ENCODE measurements at regions not wholly inside any gene's neighbourhood (a gene's known extent, or its start where the extent isn't known, plus 50 kb on each side); places are given as distances from the start of the nearest gene placed in this dataset.

GRCh38 chr15:46636206-46636605 is 1001.4 kb downstream of the SQOR start:
- Histone ChIP-seq H3K9ac (ENCODE audit: low read depth in 1 of 3, low read length in 3 of 3) (no peak overlapping the region), H3K36me3 (ENCODE audit: control insufficient read depth in 3 of 3, insufficient read depth in 3 of 3, low read length in 3 of 3) (no peaks in the 10 kb centered on the region), H3K9me3 (ENCODE audit: control insufficient read depth in 3 of 3, low read length in 3 of 3) (no peaks in the 10 kb centered on the region), H3K27ac (ENCODE audit: low read depth, low read length) (no peak overlapping the region), H3K27me3 (ENCODE audit: control insufficient read depth in 3 of 3, insufficient read depth in 3 of 3, low read length in 3 of 3) (no peaks in the 10 kb centered on the region), H3K4me3 (ENCODE audit: low read length in 3 of 3) (no peak overlapping the region), H3K4me1 (ENCODE audit: control insufficient read depth in 3 of 3, insufficient read depth in 3 of 3, low read length in 3 of 3) (no peaks in the 10 kb centered on the region)

GRCh38 chr15:46644501-46645481 is 1010.0 kb downstream of the SQOR start:
- no peak overlapping the region for H3K9ac ChIP-seq (ENCODE audit: low read depth in 1 of 3, low read length in 3 of 3)
- no peaks in the 10 kb centered on the region for H3K4me1 ChIP-seq (ENCODE audit: control insufficient read depth in 3 of 3, insufficient read depth in 3 of 3, low read length in 3 of 3)
- no peaks in the 10 kb centered on the region for H3K36me3 ChIP-seq (ENCODE audit: control insufficient read depth in 3 of 3, insufficient read depth in 3 of 3, low read length in 3 of 3)
- H3K27me3 ChIP-seq (ENCODE audit: control insufficient read depth in 3 of 3, insufficient read depth in 3 of 3, low read length in 3 of 3), result no peaks in the 10 kb centered on the region
- no peaks in the 10 kb centered on the region for H3K9me3 ChIP-seq (ENCODE audit: control insufficient read depth in 3 of 3, low read length in 3 of 3)
- H3K4me3 ChIP-seq (ENCODE audit: low read length in 3 of 3), result no peak overlapping the region
- no peak overlapping the region for H3K27ac ChIP-seq (ENCODE audit: low read depth, low read length)

- H3K4me3 ChIP-seq (ENCODE audit: low read length in 3 of 3), result no peak overlapping the region
Observed at GRCh38 chr15:46646490-46646889, 1011.7 kb downstream of the SQOR start.

GRCh38 chr15:46647046-46647445 is 1012.2 kb downstream of the SQOR start:
- no peak overlapping the region for H3K27ac ChIP-seq (ENCODE audit: low read depth, low read length)
- H3K36me3 ChIP-seq (ENCODE audit: control insufficient read depth in 3 of 3, insufficient read depth in 3 of 3, low read length in 3 of 3), result no peaks in the 10 kb centered on the region
- H3K4me3 ChIP-seq (ENCODE audit: low read length in 3 of 3), result no peak overlapping the region
- H3K9ac ChIP-seq (ENCODE audit: low read depth in 1 of 3, low read length in 3 of 3), result no peak overlapping the region
- H3K9me3 ChIP-seq (ENCODE audit: control insufficient read depth in 3 of 3, low read length in 3 of 3), result no peaks in the 10 kb centered on the region
- H3K27me3 ChIP-seq (ENCODE audit: control insufficient read depth in 3 of 3, insufficient read depth in 3 of 3, low read length in 3 of 3), result no peaks in the 10 kb centered on the region
- no peaks in the 10 kb centered on the region for H3K4me1 ChIP-seq (ENCODE audit: control insufficient read depth in 3 of 3, insufficient read depth in 3 of 3, low read length in 3 of 3)

More at GRCh38 chr15:46646490-46646889, 1011.7 kb downstream of the SQOR start:
- no peaks in the 10 kb centered on the region for H3K9me3 ChIP-seq (ENCODE audit: control insufficient read depth in 3 of 3, low read length in 3 of 3)
- no peaks in the 10 kb centered on the region for H3K4me1 ChIP-seq (ENCODE audit: control insufficient read depth in 3 of 3, insufficient read depth in 3 of 3, low read length in 3 of 3)
- H3K9ac ChIP-seq (ENCODE audit: low read depth in 1 of 3, low read length in 3 of 3), result no peak overlapping the region
- no peaks in the 10 kb centered on the region for H3K27me3 ChIP-seq (ENCODE audit: control insufficient read depth in 3 of 3, insufficient read depth in 3 of 3, low read length in 3 of 3)
- no peak overlapping the region for H3K27ac ChIP-seq (ENCODE audit: low read depth, low read length)
- no peaks in the 10 kb centered on the region for H3K36me3 ChIP-seq (ENCODE audit: control insufficient read depth in 3 of 3, insufficient read depth in 3 of 3, low read length in 3 of 3)

- Histone ChIP-seq H3K9ac (ENCODE audit: low read depth in 1 of 3, low read length in 3 of 3) (no peak overlapping the region), H3K9me3 (ENCODE audit: control insufficient read depth in 3 of 3, low read length in 3 of 3) (no peaks in the 10 kb centered on the region), H3K27ac (ENCODE audit: low read depth, low read length) (no peak overlapping the region), H3K4me3 (ENCODE audit: low read length in 3 of 3) (no peak overlapping the region), H3K36me3 (ENCODE audit: control insufficient read depth in 3 of 3, insufficient read depth in 3 of 3, low read length in 3 of 3) (no peaks in the 10 kb centered on the region), H3K27me3 (ENCODE audit: control insufficient read depth in 3 of 3, insufficient read depth in 3 of 3, low read length in 3 of 3) (no peaks in the 10 kb centered on the region), H3K4me1 (ENCODE audit: control insufficient read depth in 3 of 3, insufficient read depth in 3 of 3, low read length in 3 of 3) (no peaks in the 10 kb centered on the region)
Observed at GRCh38 chr15:46652266-46652665, 1017.4 kb downstream of the SQOR start.

- Histone ChIP-seq H3K9ac (ENCODE audit: low read depth in 1 of 3, low read length in 3 of 3) (no peak overlapping the region), H3K36me3 (ENCODE audit: control insufficient read depth in 3 of 3, insufficient read depth in 3 of 3, low read length in 3 of 3) (no peaks in the 10 kb centered on the region), H3K9me3 (ENCODE audit: control insufficient read depth in 3 of 3, low read length in 3 of 3) (no peaks in the 10 kb centered on the region)
Observed at GRCh38 chr15:46654993-46655392, 1020.2 kb downstream of the SQOR start.

GRCh38 chr15:46660096-46660842 is 1025.4 kb downstream of the SQOR start:
- Histone ChIP-seq H3K9me3 (ENCODE audit: control insufficient read depth in 3 of 3, low read length in 3 of 3) (no peaks in the 10 kb centered on the region), H3K4me1 (ENCODE audit: control insufficient read depth in 3 of 3, insufficient read depth in 3 of 3, low read length in 3 of 3) (no peaks in the 10 kb centered on the region), H3K27ac (ENCODE audit: low read depth, low read length) (no peak overlapping the region), H3K36me3 (ENCODE audit: control insufficient read depth in 3 of 3, insufficient read depth in 3 of 3, low read length in 3 of 3) (no peaks in the 10 kb centered on the region), H3K4me3 (ENCODE audit: low read length in 3 of 3) (no peak overlapping the region), H3K27me3 (ENCODE audit: control insufficient read depth in 3 of 3, insufficient read depth in 3 of 3, low read length in 3 of 3) (no peaks in the 10 kb centered on the region), H3K9ac (ENCODE audit: low read depth in 1 of 3, low read length in 3 of 3) (no peak overlapping the region)

More at GRCh38 chr15:46654993-46655392, 1020.2 kb downstream of the SQOR start:
- Histone ChIP-seq H3K4me1 (ENCODE audit: control insufficient read depth in 3 of 3, insufficient read depth in 3 of 3, low read length in 3 of 3) (no peaks in the 10 kb centered on the region), H3K27me3 (ENCODE audit: control insufficient read depth in 3 of 3, insufficient read depth in 3 of 3, low read length in 3 of 3) (no peaks in the 10 kb centered on the region), H3K4me3 (ENCODE audit: low read length in 3 of 3) (no peak overlapping the region), H3K27ac (ENCODE audit: low read depth, low read length) (no peak overlapping the region)

GRCh38 chr15:46670258-46670657 is 1035.4 kb downstream of the SQOR start:
- no peak overlapping the region for H3K4me3 ChIP-seq (ENCODE audit: low read length in 3 of 3)
- no peaks in the 10 kb centered on the region for H3K9me3 ChIP-seq (ENCODE audit: control insufficient read depth in 3 of 3, low read length in 3 of 3)
- no peaks in the 10 kb centered on the region for H3K36me3 ChIP-seq (ENCODE audit: control insufficient read depth in 3 of 3, insufficient read depth in 3 of 3, low read length in 3 of 3)

GRCh38 chr15:46671336-46671735 is 1036.5 kb downstream of the SQOR start:
- no peaks in the 10 kb centered on the region for H3K36me3 ChIP-seq (ENCODE audit: control insufficient read depth in 3 of 3, insufficient read depth in 3 of 3, low read length in 3 of 3)
- no peak overlapping the region for H3K9ac ChIP-seq (ENCODE audit: low read depth in 1 of 3, low read length in 3 of 3)
- H3K9me3 ChIP-seq (ENCODE audit: control insufficient read depth in 3 of 3, low read length in 3 of 3), result no peaks in the 10 kb centered on the region
- no peaks in the 10 kb centered on the region for H3K27me3 ChIP-seq (ENCODE audit: control insufficient read depth in 3 of 3, insufficient read depth in 3 of 3, low read length in 3 of 3)
- no peak overlapping the region for H3K4me3 ChIP-seq (ENCODE audit: low read length in 3 of 3)
- H3K27ac ChIP-seq (ENCODE audit: low read depth, low read length), result no peak overlapping the region
- H3K4me1 ChIP-seq (ENCODE audit: control insufficient read depth in 3 of 3, insufficient read depth in 3 of 3, low read length in 3 of 3), result no peaks in the 10 kb centered on the region

More at GRCh38 chr15:46670258-46670657, 1035.4 kb downstream of the SQOR start:
- H3K9ac ChIP-seq (ENCODE audit: low read depth in 1 of 3, low read length in 3 of 3), result no peak overlapping the region
- no peak overlapping the region for H3K27ac ChIP-seq (ENCODE audit: low read depth, low read length)
- H3K27me3 ChIP-seq (ENCODE audit: control insufficient read depth in 3 of 3, insufficient read depth in 3 of 3, low read length in 3 of 3), result no peaks in the 10 kb centered on the region
- no peaks in the 10 kb centered on the region for H3K4me1 ChIP-seq (ENCODE audit: control insufficient read depth in 3 of 3, insufficient read depth in 3 of 3, low read length in 3 of 3)

- no peak overlapping the region for H3K4me3 ChIP-seq (ENCODE audit: low read length in 3 of 3)
Observed at GRCh38 chr15:46672041-46672440, 1037.2 kb downstream of the SQOR start.

More at GRCh38 chr15:46672041-46672440, 1037.2 kb downstream of the SQOR start:
- Histone ChIP-seq H3K9me3 (ENCODE audit: control insufficient read depth in 3 of 3, low read length in 3 of 3) (no peaks in the 10 kb centered on the region), H3K27ac (ENCODE audit: low read depth, low read length) (no peak overlapping the region), H3K4me1 (ENCODE audit: control insufficient read depth in 3 of 3, insufficient read depth in 3 of 3, low read length in 3 of 3) (no peaks in the 10 kb centered on the region), H3K27me3 (ENCODE audit: control insufficient read depth in 3 of 3, insufficient read depth in 3 of 3, low read length in 3 of 3) (no peaks in the 10 kb centered on the region), H3K9ac (ENCODE audit: low read depth in 1 of 3, low read length in 3 of 3) (no peak overlapping the region), H3K36me3 (ENCODE audit: control insufficient read depth in 3 of 3, insufficient read depth in 3 of 3, low read length in 3 of 3) (no peaks in the 10 kb centered on the region)
